T-helper 22 cell (primary cell): ENCODE measurements at regions not wholly inside any gene's neighbourhood (a gene's known extent, or its start where the extent isn't known, plus 50 kb on each side); places are given as distances from the start of the nearest gene placed in this dataset.

Experiments
- DNase-seq: peaks from one replicate; pipeline ENCODE4 v3.0.0-alpha.2; 2020; ENCODE audit warnings: low read depth

DNA sequence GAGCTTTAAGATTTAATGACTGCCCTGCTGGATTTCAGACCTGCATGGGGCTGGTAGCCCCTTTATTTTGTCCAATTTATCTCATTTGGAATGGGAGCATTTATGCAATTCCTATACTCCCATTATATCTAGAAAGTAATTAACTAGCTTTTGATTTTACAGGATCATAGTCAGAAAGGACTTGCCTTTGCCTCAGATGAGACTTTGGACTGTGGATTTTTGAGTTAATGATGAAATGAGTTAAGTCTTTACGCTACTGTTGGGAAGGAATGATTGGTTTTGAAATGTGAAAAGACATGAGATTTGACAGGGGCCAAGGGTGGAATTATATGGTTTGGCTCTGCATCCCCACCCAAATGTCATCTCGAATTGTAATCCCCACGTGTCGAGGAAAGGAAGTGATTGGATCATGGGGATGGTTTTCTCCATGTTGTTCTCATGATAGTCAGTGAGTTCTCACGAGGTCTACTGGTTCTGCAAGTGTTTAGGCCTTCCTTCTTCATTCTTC is 213.1 kb upstream of the DCN start:
- DNase-seq: no peak

DNA sequence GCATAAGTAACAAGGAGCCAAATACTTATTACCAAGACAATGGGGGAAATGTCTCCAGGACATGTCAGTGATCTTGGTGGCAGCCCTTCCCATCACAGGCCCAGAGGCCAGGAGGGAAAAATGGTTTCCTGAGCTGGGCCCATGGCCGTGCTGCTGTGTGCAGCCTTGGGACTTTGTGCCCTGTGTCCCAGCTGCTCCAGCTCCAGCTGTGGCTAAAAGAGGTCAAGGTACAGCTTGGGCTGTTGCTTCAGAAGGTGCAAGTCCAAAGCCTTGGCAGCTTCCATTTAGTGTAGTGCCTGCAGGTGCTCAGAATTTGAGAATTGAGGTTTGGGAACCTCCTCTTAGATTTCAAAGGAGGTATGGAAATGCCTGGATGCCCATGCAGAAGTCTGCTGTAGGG is 212.3 kb upstream of the DCN start:
- no peak for DNase-seq

- DNase-seq: no peak
These were observed 206.0 kb upstream of the DCN start for GRCh38 chr12:91388573-91388972.

- DNase-seq: no peak
These were observed 205.0 kb upstream of the DCN start for GRCh38 chr12:91387461-91388134.

DNA sequence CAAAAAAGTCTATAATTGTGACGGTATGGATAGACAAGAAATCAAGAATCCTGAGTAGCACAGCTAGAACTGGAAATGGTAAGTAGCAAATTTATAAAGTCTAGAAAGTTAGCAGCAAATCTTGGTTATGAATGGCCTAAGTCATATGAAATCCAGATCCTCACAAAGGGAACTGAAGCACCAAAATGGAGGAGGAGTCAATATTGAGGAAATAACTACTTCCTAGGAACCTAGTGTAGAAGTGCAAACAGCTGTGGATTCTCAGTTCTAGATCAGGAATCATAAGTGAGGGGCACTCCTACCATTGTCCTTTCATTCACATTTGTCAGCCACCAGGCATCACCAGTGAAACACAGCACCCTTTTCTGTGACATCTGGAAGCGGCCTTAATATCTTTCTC is 202.2 kb upstream of the DCN start:
- no peak for DNase-seq

DNA sequence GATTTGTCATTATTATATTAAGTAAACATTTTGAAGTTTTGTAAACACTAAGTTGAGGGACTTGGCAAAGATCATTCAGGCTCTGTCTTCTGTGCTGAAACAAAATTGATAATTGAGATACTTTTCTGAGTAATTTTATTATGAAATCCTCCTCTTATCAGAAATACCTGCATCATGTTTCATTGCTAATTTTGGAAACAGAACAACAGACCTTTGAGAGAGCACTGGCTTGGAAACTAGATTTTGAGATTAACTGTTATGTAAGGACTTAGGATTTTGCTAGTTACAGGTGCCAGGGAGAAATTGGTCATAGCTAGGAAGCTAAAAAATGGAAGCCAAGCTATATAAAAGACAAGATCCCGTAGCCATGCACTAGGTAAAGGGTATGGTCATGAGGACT is 201.7 kb upstream of the DCN start:
- DNase-seq: no peak

- no peak for DNase-seq
These were observed 200.5 kb upstream of the DCN start for GRCh38 chr12:91383099-91383498.

GRCh38 chr12:91382081-91382543 is 199.5 kb upstream of the DCN start:
- peak; percentile 46 for DNase-seq

- DNase-seq: no peak
These were observed 198.7 kb upstream of the DCN start for GRCh38 chr12:91381309-91381804.

GRCh38 chr12:91380631-91381030 is 198.0 kb upstream of the DCN start:
- no peak for DNase-seq

DNA sequence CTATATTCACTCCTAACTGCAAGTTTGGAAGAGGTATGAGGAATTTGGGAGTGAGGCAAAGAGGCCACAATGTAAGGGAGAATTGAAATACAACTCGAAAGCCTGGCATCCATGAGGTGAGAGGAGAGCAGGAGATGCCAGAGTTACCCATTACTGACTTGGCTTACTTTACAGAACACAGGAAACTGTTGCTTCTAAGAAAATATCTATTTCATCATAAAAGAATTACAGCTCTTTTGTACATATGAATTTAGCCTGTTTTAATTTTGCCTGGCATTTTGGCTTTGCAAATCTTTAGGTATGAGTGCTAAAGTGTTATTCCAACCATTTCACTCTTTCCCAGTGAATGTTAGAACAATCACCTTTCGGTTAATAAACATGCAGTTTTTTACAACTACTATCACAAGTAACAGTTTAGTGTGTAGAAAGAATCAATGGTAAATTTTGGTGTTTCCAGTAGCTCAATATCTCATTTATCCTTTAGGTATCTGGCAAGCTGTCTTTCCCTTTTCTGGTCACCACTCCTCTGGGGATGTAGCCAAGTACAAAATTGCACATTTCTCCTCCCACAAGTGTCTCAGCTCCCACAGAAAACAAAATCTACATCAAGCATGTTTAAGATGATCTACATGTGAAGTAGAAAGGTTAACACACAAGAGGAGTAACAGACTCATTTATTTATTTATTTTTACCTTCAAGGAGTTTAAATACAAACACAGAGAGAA is 196.6 kb upstream of the DCN start:
- no peak for DNase-seq

DNA sequence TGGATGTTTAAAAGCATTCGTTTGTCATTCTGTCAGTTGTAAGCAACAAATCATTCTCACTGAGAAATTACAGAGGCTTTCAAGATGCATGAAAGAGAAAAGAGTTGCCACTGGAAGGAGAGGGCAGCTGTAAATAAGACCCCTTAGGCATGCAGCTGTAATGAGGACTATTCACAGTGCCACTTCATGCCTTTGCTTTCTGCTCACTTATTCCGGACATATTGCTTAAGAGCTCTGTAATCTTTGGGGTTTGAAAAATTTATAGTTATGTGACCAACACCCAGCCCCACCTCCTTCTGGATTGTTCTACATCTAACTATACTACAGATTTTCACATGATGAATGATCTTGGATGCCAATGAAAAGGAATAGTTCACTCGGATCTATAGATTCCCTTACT is 194.8 kb upstream of the DCN start:
- DNase-seq: no peak

- DNase-seq: no peak
These were observed 190.5 kb upstream of the DCN start for GRCh38 chr12:91373086-91373485.

DNA sequence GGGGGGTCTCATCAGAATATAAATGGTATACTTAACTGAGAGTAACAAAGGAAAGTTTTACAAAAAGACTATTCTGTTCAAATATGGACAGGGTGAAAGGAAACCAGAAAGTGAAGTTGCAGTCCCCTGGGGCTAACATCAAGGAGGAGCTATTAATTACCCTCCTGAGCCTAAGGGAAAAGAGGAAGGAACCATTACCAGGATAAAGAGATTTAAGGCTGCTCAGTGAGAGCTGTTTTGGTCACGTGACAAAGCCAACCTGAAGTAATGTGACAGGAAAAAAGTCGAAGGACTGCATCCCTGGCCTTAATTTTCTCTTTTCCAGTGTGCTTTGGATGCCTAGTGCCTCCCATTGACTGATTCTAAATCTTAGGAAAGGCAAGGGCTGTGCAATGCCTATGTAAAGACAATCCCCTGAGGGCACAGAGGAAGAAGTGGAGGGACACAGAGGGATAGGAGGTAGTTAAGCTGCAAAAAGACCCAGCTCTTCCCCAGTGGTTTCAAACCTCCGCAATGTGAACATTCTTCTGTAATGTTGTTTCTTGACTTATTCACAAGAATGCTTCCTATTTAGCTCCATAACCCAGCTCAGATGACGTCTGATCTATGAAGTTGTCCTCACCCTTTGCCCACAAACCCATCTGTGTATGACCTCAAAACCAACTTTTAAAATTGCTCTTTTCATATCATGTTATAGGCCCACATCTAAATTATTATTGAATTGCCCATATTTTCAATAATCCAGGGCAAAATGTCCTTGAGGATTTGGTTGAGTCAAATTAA is 187.7 kb upstream of the DCN start:
- no peak for DNase-seq

DNA sequence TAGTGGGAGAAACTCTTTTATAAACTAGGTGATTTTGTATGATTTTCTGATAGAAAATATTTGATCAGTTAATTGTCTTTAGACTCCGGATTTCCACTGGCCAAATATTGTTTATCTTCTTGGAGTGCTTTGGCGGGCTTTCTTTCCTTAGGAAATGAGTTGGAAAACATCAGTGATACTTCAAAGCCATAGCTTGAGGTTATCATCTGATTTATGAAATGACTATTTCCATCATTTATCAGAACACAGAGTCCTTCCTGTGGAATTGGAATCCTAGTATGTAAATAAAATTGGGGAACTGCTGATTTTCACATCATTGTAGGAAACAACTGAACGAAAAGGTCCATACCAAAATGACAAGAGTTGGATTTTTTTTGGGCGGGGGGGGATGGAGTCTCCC is 186.0 kb upstream of the DCN start:
- no peak for DNase-seq

- no peak for DNase-seq
These were observed 184.7 kb upstream of the DCN start for GRCh38 chr12:91367234-91367849.

- DNase-seq: no peak
These were observed 182.0 kb upstream of the DCN start for GRCh38 chr12:91364471-91365184.

- DNase-seq: no peak
These were observed 179.2 kb upstream of the DCN start for GRCh38 chr12:91361864-91362263.

DNA sequence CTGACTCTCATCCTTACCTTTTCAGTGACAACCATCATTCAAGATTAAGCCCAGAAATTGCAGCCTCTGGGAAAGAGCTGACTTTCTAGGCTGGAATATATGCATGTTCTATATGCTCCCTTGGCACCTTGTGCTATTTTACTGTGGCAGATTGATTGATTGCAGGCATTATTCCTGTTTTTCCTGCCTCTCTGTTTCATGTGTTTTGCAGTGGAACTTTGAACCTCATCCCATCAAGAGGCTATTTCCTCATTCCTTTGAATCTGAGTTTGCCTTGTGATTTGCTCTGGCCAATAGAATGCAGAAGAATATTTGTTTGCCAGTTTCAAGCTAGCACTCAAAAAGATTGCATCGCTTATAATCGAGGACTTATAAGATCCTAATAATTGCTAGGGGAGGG is 174.8 kb upstream of the DCN start:
- no peak for DNase-seq

- DNase-seq: no peak
These were observed 173.8 kb upstream of the DCN start for GRCh38 chr12:91356405-91356804.

- DNase-seq: no peak
These were observed 172.8 kb upstream of the DCN start for GRCh38 chr12:91355150-91356006.
